Astrocyte of the spinal cord (primary cell): ENCODE measurements at regions not wholly inside any gene's neighbourhood (a gene's known extent, or its start where the extent isn't known, plus 50 kb on each side); places are given as distances from the start of the nearest gene placed in this dataset.

Source experiments
- DNase-seq: peaks from one replicate; pipeline ENCODE4 v3.0.0; 2011; ENCODE audit warnings: low read depth, low spot score
- H3K4me3 ChIP-seq: 2 replicates; pipeline ENCODE4 v1.5.1; 2011; ENCODE audit warnings: low read depth, mild to moderate bottlenecking, low read length, moderate library complexity
- in situ Hi-C: cut with HindIII; loops from 2 replicates; pipeline ENCODE4 v1.10.0; 2017; ENCODE audit warnings: low sequenced_read_pairs
- TF ChIP-seq, protein P1 (sequence below): IDR thresholded peaks from 2 replicates; pipeline ENCODE4 v1.5.1; 2012; ENCODE audit warnings: low read depth, mild to moderate bottlenecking, low read length, inconsistent platforms

GRCh38 chr12:18165889-18166288 is 75.9 kb upstream of the RERGL start:
- DNase-seq: no peak
- TF ChIP-seq, protein P1, sequence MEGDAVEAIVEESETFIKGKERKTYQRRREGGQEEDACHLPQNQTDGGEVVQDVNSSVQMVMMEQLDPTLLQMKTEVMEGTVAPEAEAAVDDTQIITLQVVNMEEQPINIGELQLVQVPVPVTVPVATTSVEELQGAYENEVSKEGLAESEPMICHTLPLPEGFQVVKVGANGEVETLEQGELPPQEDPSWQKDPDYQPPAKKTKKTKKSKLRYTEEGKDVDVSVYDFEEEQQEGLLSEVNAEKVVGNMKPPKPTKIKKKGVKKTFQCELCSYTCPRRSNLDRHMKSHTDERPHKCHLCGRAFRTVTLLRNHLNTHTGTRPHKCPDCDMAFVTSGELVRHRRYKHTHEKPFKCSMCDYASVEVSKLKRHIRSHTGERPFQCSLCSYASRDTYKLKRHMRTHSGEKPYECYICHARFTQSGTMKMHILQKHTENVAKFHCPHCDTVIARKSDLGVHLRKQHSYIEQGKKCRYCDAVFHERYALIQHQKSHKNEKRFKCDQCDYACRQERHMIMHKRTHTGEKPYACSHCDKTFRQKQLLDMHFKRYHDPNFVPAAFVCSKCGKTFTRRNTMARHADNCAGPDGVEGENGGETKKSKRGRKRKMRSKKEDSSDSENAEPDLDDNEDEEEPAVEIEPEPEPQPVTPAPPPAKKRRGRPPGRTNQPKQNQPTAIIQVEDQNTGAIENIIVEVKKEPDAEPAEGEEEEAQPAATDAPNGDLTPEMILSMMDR: no peak
- H3K4me3 ChIP-seq: no peak overlapping the region
- in situ Hi-C loops: no loop called here

- in situ Hi-C loops: no loop called here
- TF ChIP-seq, protein P1: no peak
- peak; percentile 68 for DNase-seq
- H3K4me3 ChIP-seq: no peak overlapping the region
These were observed 75.5 kb upstream of the RERGL start for GRCh38 chr12:18165422-18165871.

DNA sequence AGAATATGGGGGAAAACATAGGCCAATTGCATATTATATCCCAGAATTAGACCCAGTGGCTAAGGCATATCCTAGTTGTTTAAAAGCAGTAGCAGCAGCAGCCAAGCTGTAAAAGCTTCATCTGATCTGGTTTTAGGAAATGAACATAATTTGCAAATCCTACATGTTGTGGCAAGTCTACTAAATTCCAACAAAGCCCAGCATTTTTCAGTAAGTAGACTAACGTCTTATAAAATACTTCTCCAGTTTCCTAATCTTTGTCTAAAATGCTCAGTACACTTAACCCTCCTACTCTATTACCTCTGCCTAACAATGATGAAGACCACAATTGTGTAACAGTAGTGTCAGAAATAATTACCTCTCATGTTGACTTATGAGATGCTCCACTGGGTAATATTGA is 70.9 kb upstream of the RERGL start:
- TF ChIP-seq, protein P1: no peak
- H3K4me3 ChIP-seq: no peak overlapping the region
- DNase-seq: no peak
- in situ Hi-C loops: no loop called here

GRCh38 chr12:18158774-18159557 is 69.0 kb upstream of the RERGL start:
- no peak overlapping the region for H3K4me3 ChIP-seq
- DNase-seq: peak; percentile 19
- TF ChIP-seq, protein P1: peak; percentile 86
- in situ Hi-C loops: no loop called here

GRCh38 chr12:18153826-18154225 is 63.8 kb upstream of the RERGL start:
- in situ Hi-C loops: no loop called here
- no peak for DNase-seq
- TF ChIP-seq, protein P1: no peak
- no peak overlapping the region for H3K4me3 ChIP-seq

DNA sequence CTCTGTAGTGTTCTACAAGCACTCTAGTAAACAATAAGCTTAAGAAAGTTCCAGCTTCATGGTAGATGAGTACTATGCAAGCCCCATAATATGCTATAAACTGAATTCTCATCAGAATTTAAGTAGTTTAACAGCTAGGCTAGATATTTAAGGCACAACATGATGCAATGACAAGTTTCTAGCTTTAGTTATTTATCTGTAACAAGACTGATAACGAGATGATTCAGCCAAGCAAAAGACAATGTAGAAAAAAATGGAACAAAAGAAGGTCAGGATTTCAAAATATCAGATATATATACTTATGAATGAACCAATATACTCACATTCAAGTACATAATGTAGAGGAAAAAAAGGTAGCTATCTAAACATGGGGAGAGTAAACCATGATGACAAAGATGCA is 61.0 kb upstream of the RERGL start:
- TF ChIP-seq, protein P1: no peak
- in situ Hi-C loops: no loop called here
- DNase-seq: no peak
- no peak overlapping the region for H3K4me3 ChIP-seq
